GM12865 (cell line): ENCODE measurements at regions not wholly inside any gene's neighbourhood (a gene's known extent, or its start where the extent isn't known, plus 50 kb on each side); places are given as distances from the start of the nearest gene placed in this dataset.

Source experiments
- DNase-seq: peaks from one replicate; pipeline ENCODE4 v3.0.0; 2010; ENCODE audit warnings: low read depth
- H3K4me3 ChIP-seq: 2 replicates; pipeline ENCODE4 v1.5.1; 2011; ENCODE audit warnings: mild to moderate bottlenecking, low read depth, low read length, control low read depth
- TF ChIP-seq, protein P1 (sequence below): IDR thresholded peaks from 2 replicates; pipeline ENCODE4 v1.5.1; 2011; ENCODE audit warnings: low read length, control low read depth, low read depth, inconsistent platforms; ENCODE audit not compliant: insufficient read depth; ENCODE audit errors: missing control alignments

DNA sequence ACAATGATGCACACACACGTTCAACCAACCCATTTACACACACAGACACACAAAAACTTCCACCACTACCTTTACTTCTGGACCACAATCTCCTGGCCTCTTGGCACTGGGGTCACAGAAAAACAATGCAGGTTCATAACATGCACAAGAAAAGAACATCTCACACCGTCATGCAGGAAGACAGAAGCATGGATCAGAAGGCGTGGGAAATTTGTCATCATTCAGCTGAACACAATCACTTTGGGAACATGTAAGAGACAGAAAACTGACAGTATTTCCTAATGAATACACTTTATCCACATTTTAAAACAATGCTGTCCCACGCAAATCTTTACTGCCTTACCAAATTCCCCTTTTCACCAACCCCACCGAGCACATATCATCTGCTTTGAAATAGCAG lies 501.9 kb upstream of the KLHL29 start:
- DNase-seq, result no peak
- no peak overlapping the region for H3K4me3 ChIP-seq
- TF ChIP-seq, protein P1, sequence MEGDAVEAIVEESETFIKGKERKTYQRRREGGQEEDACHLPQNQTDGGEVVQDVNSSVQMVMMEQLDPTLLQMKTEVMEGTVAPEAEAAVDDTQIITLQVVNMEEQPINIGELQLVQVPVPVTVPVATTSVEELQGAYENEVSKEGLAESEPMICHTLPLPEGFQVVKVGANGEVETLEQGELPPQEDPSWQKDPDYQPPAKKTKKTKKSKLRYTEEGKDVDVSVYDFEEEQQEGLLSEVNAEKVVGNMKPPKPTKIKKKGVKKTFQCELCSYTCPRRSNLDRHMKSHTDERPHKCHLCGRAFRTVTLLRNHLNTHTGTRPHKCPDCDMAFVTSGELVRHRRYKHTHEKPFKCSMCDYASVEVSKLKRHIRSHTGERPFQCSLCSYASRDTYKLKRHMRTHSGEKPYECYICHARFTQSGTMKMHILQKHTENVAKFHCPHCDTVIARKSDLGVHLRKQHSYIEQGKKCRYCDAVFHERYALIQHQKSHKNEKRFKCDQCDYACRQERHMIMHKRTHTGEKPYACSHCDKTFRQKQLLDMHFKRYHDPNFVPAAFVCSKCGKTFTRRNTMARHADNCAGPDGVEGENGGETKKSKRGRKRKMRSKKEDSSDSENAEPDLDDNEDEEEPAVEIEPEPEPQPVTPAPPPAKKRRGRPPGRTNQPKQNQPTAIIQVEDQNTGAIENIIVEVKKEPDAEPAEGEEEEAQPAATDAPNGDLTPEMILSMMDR, result no peak

DNA sequence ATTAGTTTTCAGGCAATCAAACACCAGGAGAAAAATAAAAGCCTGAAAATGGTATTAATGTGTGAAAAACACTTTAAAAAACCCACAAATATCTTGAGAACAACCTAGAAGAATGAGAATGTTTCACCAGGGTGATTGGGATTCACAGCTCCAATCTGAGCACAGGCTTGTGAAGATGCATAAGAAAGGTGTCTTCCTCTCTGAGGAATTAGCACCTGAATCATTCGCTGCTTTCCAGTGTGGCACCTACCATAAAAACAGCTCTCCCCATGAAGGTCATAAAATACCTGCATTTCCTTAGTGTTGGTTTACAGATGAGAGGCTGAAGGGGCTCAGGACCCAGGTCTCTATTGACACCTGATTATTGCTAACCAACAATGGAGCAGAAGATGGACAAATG lies 499.7 kb upstream of the KLHL29 start:
- no peak overlapping the region for H3K4me3 ChIP-seq
- DNase-seq, result no peak
- TF ChIP-seq, protein P1, result no peak

DNA sequence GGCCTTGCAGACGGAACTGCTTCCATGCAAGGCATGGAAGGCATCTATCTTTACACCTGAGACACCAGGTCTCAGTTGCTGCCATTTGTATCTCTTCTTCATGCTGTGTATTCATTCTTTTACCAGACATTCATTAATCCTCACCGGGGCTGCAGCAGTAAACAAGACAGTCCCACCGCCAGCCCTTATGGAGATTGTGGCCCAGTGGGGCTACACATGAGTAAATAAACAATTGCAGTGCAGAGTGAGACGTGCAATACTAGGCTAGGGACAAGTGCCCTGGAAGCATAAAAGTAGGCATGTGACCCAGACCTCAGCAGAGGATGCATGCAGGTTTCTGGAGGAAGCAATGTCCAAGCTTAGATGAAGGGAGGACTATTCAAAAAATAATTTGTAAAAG lies 497.6 kb upstream of the KLHL29 start:
- no peak overlapping the region for H3K4me3 ChIP-seq
- TF ChIP-seq, protein P1, result no peak
- no peak for DNase-seq

DNA sequence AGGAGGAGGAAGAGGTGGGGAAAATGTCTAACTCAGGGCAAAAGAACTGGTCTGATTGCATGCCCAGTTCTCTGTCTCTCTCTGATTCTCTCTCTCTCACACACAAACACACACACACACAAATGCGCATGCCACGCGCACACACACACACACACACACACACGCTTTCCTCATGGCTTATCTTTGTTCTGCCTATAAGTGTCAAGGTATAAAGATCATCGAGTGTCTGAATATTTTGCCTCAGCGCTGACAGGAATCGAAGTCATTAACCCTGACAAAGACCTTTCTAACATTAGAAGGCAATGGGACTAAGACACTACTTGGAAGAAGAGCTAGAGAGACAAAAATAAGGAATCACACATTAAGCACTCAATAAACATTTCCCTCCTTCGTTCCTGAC lies 497.1 kb upstream of the KLHL29 start:
- TF ChIP-seq, protein P1, result no peak
- no peak for DNase-seq
- H3K4me3 ChIP-seq, result no peak overlapping the region

DNA sequence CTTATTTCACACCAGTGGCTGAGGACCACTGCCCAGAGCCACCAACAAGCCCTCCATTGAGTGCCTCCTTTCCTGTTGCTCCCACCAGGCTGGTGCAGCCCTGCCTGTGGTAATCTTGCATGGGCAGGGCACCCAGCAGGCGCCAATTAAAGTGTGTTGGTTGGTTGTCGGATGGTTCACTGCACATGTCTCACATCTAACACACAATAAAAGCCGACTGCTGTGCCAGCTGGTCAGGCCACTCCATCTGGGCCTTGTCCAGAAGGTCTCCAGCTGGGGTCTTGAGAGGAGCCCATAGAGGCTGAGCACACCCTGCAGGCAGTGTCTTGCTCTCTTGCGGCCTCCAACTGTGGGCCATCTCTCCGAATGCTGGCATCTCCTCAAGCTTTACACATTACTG lies 494.8 kb upstream of the KLHL29 start:
- no peak overlapping the region for H3K4me3 ChIP-seq
- TF ChIP-seq, protein P1, result no peak
- no peak for DNase-seq

DNA sequence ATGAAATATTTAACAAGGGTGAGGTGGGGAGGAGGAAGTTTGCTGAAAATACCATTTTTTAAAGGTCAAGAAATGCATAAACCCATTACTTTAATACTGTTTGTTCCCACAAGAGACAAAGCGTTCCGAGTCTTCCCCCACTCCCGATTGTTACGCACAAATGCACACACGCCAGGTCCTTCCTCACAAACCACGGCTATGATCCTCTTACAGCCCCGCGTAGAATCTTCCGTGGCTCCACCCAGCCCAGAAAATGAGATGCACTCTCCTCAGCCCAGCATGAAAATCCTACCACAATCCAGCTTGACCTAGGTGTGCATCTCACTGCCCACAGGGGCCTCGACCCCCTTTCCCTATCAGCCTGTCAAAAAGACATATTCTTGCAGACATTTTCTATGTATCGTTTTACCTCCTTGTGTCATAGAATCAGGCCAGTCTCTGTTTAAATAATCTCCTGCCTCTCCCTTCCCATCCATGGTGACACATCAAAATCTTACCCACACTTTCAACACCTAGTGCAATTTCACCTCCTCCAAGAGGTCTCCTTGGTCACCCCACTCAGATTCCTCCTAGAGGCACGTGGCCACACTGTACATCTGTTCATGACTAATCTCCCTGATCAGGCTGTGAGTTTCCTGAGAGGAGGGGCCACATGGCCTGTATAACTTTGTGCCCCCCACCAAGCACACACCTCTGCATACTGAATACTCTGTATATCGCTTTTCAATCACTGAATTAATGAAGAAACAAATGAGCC lies 491.0 kb upstream of the KLHL29 start:
- DNase-seq, result no peak
- TF ChIP-seq, protein P1, result no peak
- no peak overlapping the region for H3K4me3 ChIP-seq

DNA sequence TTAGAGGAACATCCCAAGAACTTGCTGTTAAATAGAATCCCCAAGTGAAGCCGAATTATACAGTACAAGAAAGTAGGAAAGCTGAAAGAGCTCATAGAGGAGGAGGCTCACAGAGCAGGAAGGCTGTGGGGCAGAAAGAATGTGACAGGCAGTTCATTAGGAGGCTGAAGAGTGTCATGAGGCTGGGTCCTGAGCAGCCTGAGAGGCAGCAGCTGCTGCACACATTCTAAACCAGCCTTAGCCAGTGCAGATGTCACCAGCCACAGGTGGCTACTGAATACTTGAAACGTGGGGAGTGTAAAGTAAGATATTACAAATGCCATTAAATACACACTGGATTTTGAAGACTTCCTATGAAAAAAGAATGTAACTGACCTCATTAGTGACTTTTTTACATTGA lies 490.2 kb upstream of the KLHL29 start:
- TF ChIP-seq, protein P1, result no peak
- DNase-seq, result no peak

More for the DNA sequence above, 490.2 kb upstream of the KLHL29 start:
- H3K4me3 ChIP-seq, result no peak overlapping the region
